ENCODE measurements at regions not wholly inside any gene's neighbourhood (a gene's known extent, or its start where the extent isn't known, plus 50 kb on each side); places are given as distances from the start of the nearest gene placed in this dataset.

GRCh38 chr2:67729474-67729873 lies 332.3 kb downstream of the ETAA1 start:
- TF ChIP-seq POLR2AphosphoS5 (IDR thresholded peaks at IDR 0.05) (no peak), POLR2A (IDR thresholded peaks at IDR 0.05; ENCODE audit: low read depth) (no peak)
- Histone ChIP-seq H3K36me3 (no peaks in the 10 kb centered on the region), H3K27me3 (no peaks in the 10 kb centered on the region), H3K9me3 (no peaks in the 10 kb centered on the region), H3K4me1 (peaks cover 0 to 4% (median 0%) of the 10 kb centered on the region in 4 donors), H3K27ac (replicated peaks in 1 of 4) (no peak overlapping the region), H3K4me3 (no peak overlapping the region)
- intact Hi-C loops (cut with DNase I), result no loop called here
- WGBS, result 74% methylated on average over 3 of the region's 3 CpGs
- no peak for DNase-seq (ENCODE audit: extremely low spot score)

GRCh38 chr2:67733517-67733916 lies 329.3 kb downstream of the C1D start:
- no peaks in the 10 kb centered on the region for H3K9me3 ChIP-seq
- H3K27me3 ChIP-seq, result no peaks in the 10 kb centered on the region
- no peak overlapping the region for H3K4me3 ChIP-seq
- peaks cover 0 to 4% (median 0%) of the 10 kb centered on the region in 4 donors for H3K4me1 ChIP-seq
- no peak for DNase-seq (ENCODE audit: extremely low spot score)
- 69% methylated on average over 3 of the region's 3 CpGs for WGBS
- intact Hi-C loops (cut with DNase I), result no loop called here
- no peaks in the 10 kb centered on the region for H3K36me3 ChIP-seq
- TF ChIP-seq EP300 (IDR thresholded peaks at IDR 0.05) (no peak), CTCF (IDR thresholded peaks at IDR 0.05) (peak in 1 of 3 experiments; percentile 17)
- no peak overlapping the region for H3K27ac ChIP-seq (replicated peaks in 1 of 4)

- WGBS, result 95% methylated on average over 2 of the region's 2 CpGs
- Histone ChIP-seq H3K27ac (replicated peaks in 1 of 4) (no peak overlapping the region), H3K27me3 (no peaks in the 10 kb centered on the region), H3K4me1 (peaks cover 0 to 12% (median 7%) of the 10 kb centered on the region in 4 donors), H3K4me3 (no peak overlapping the region), H3K36me3 (no peaks in the 10 kb centered on the region), H3K9me3 (no peaks in the 10 kb centered on the region)
- DNase-seq (ENCODE audit: extremely low spot score), result peak; percentile 31
- intact Hi-C loops (cut with DNase I), result no loop called here
- TF ChIP-seq POLR2A (IDR thresholded peaks at IDR 0.05; ENCODE audit: low read depth), result no peak
- TF ChIP-seq POLR2AphosphoS5 (IDR thresholded peaks at IDR 0.05), result no peak
- no peak for TF ChIP-seq CTCF (IDR thresholded peaks at IDR 0.05)
- no peak for TF ChIP-seq EP300 (IDR thresholded peaks at IDR 0.05)
Measured at GRCh38 chr2:67752199-67752598, 310.6 kb downstream of the C1D start.

GRCh38 chr2:67752969-67753368 lies 309.8 kb downstream of the C1D start:
- intact Hi-C loops (cut with DNase I), result no loop called here
- H3K27ac ChIP-seq (replicated peaks in 1 of 4), result no peak overlapping the region

GRCh38 chr2:67755156-67755882 lies 307.5 kb downstream of the C1D start:
- 82% methylated on average over 11 of the region's 11 CpGs for WGBS
- intact Hi-C loops (cut with DNase I), result no loop called here
- H3K27me3 ChIP-seq, result no peaks in the 10 kb centered on the region
- no peaks in the 10 kb centered on the region for H3K36me3 ChIP-seq
- TF ChIP-seq CTCF (IDR thresholded peaks at IDR 0.05) (no peak), EP300 (IDR thresholded peaks at IDR 0.05) (no peak), POLR2AphosphoS5 (IDR thresholded peaks at IDR 0.05) (no peak), POLR2A (IDR thresholded peaks at IDR 0.05; ENCODE audit: low read depth) (no peak)
- no peaks in the 10 kb centered on the region for H3K9me3 ChIP-seq
- H3K27ac ChIP-seq (replicated peaks in 1 of 4), result no peak overlapping the region
- no peak for DNase-seq (ENCODE audit: extremely low spot score)
- peaks cover 0 to 12% (median 7%) of the 10 kb centered on the region in 4 donors for H3K4me1 ChIP-seq
- no peak overlapping the region for H3K4me3 ChIP-seq

More at GRCh38 chr2:67752969-67753368, 309.8 kb downstream of the C1D start:
- H3K4me1 ChIP-seq, result peaks cover 0 to 12% (median 7%) of the 10 kb centered on the region in 4 donors
- H3K4me3 ChIP-seq, result no peak overlapping the region
- DNase-seq (ENCODE audit: extremely low spot score), result peak; percentile 21
- H3K27me3 ChIP-seq, result no peaks in the 10 kb centered on the region
- no peaks in the 10 kb centered on the region for H3K9me3 ChIP-seq
- TF ChIP-seq POLR2A (IDR thresholded peaks at IDR 0.05; ENCODE audit: low read depth) (no peak), POLR2AphosphoS5 (IDR thresholded peaks at IDR 0.05) (no peak), EP300 (IDR thresholded peaks at IDR 0.05) (no peak), CTCF (IDR thresholded peaks at IDR 0.05) (no peak)
- no peaks in the 10 kb centered on the region for H3K36me3 ChIP-seq
